K562 (cell line): ENCODE measurements at regions not wholly inside any gene's neighbourhood (a gene's known extent, or its start where the extent isn't known, plus 50 kb on each side); places are given as distances from the start of the nearest gene placed in this dataset.

Experiments
- BDP1 ChIP-seq: IDR thresholded peaks from 3 replicates; pipeline ENCODE4 v1.6.1; 2011; ENCODE audit not compliant: insufficient read length, insufficient read depth
- JUND ChIP-seq, 2 experiments: IDR thresholded peaks; 2 replicates in 1 of 2; 3 replicates in 1 of 2; pipeline ENCODE4 v1.6.1; 2011; ENCODE audit warnings: borderline replicate concordance in 2 of 2, low read depth in 2 of 2, low read length in 2 of 2, improper control_type of control experiment in 1 of 2, missing biosample characterization in 1 of 2, missing genetic modification characterization in 1 of 2, missing genetic modification reagents in 1 of 2

- no peak for TF ChIP-seq JUND (IDR thresholded peaks at IDR 0.05; ENCODE audit: borderline replicate concordance, low read depth, low read length)
- no peak for TF ChIP-seq JUND (tag; IDR thresholded peaks at IDR 0.05; ENCODE audit: borderline replicate concordance, low read depth, low read length)
- no peak for TF ChIP-seq BDP1
These were observed 50.8 kb upstream of the EGFR start for GRCh38 chr7:54968018-54968417.
